Urinary bladder (tissue), 3 donors: ENCODE measurements at regions not wholly inside any gene's neighbourhood (a gene's known extent, or its start where the extent isn't known, plus 50 kb on each side); places are given as distances from the start of the nearest gene placed in this dataset.

Source experiments
- DNase-seq: peaks from one replicate; pipeline ENCODE4 v3.0.0-alpha.2; 2015; ENCODE audit errors: extremely low spot score
- H3K27ac ChIP-seq: one replicate; pipeline ENCODE4 v1.5.1; 2013; ENCODE audit warnings: low read depth, mild to moderate bottlenecking, moderate library complexity
- H3K36me3 ChIP-seq: one replicate; pipeline ENCODE4 v1.6.1; 2013; ENCODE audit warnings: mild to moderate bottlenecking, moderate library complexity; ENCODE audit not compliant: insufficient read depth
- H3K4me1 ChIP-seq: one replicate; pipeline ENCODE4 v1.6.1; 2013; ENCODE audit warnings: mild to moderate bottlenecking, moderate library complexity; ENCODE audit not compliant: insufficient read depth
- H3K4me3 ChIP-seq: one replicate; pipeline ENCODE4 v1.5.1; 2013; ENCODE audit warnings: low read depth, low read length
- WGBS: extraction: QIAGEN DNeasy Blood & Tissue Kit; methylation state at CpG from one replicate; pipeline ENCODE4 v1.1.7; 2013; 5-methylcytosine and 5-hydroxymethylcytosine counted together
- donor health status: healthy with polysubstance abuse.
- donor health status: healthy.

DNA sequence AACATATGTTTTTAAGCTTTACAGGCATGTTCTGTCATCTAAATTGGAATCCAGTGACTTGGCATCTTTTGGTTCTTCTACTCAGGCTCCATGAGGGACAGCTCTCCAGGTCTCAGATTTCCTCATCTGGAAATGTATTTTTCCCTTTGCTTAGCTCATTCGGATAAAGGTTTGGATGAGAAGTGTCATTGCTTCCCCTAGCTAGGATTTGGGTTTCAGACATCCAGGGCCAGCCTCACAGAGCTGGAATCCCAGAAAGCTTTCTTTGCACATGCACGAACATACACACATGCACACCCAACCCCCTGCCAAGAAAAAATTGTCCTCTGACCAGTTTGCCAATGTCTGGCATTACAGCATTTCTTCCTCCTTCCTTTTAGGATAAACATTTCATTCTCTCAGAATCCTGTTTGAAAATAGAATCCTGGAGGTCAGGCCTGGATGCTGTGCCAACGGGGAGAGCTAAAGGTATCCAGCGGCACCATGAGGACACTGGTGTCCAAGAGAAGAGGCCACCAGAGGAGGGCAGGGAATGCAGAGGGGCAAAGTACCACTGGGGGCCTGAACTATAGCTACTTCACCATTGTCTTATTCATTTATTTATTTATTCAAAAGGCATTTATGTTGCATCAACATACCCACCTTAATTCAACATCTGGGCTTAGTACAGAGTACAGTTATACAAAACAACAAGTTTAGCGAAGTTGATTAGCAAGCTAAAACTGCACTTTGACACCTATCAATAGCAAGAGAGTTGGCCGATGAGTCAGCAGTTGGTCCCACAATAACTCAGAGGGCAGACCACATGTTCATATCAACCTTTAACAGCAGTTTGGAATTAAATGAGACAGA is 97.9 kb upstream of the ATL2 start:
- Histone ChIP-seq H3K4me1 (no peaks in the 10 kb centered on the region), H3K36me3 (no peaks in the 10 kb centered on the region), H3K27ac (no peak overlapping the region), H3K4me3 (no peak overlapping the region)
- no peak for DNase-seq
- WGBS, result 70% methylated on average over 6 of the region's 6 CpGs

GRCh38 chr2:38474021-38474456 is 97.0 kb upstream of the ATL2 start:
- WGBS, result 67% methylated on average over 3 of the region's 3 CpGs
- no peaks in the 10 kb centered on the region for H3K4me1 ChIP-seq
- H3K36me3 ChIP-seq, result no peaks in the 10 kb centered on the region
- no peak overlapping the region for H3K27ac ChIP-seq
- no peak for DNase-seq
- H3K4me3 ChIP-seq, result no peak overlapping the region

DNA sequence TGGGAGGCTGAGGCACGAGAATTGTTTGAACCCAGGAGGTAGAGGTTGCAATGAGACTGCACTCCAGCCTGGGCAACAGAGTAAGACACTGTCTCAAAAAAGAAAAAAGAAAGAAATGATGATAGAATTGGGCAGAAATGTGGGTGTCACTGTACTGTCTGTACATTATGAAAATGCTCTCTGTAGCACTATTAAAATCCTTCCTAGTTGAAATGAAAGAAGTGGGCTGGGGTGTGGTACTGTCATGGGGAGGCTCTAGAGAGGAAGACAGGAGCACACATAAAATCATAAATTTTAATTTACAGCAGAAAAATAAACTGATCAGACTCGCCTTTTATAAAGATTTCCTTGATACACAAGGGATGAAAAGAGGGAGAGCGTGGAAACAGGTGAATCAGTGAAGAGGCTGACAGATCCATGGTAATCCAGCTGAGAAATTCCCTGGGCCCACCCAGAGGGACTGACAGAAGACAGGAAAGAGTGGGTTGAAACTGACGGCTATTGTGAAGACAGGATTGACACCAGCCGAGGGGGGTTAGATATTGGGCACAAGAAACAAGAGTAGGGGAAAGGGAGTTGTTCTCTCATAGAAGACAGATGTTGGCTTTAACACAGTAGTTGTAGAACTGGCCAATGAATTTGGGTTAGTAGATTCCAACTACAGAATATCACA is 96.4 kb upstream of the ATL2 start:
- H3K27ac ChIP-seq, result no peak overlapping the region
- H3K4me3 ChIP-seq, result no peak overlapping the region
- no peak for DNase-seq
- no peaks in the 10 kb centered on the region for H3K36me3 ChIP-seq
- WGBS, result 83% methylated on average over 5 of the region's 5 CpGs
- H3K4me1 ChIP-seq, result no peaks in the 10 kb centered on the region

GRCh38 chr2:38470115-38470514 is 93.0 kb upstream of the ATL2 start:
- DNase-seq, result no peak
- Histone ChIP-seq H3K4me1 (no peaks in the 10 kb centered on the region), H3K27ac (no peak overlapping the region), H3K36me3 (no peaks in the 10 kb centered on the region), H3K4me3 (no peak overlapping the region)
- WGBS, result 82% methylated on average over 3 of the region's 3 CpGs

DNA sequence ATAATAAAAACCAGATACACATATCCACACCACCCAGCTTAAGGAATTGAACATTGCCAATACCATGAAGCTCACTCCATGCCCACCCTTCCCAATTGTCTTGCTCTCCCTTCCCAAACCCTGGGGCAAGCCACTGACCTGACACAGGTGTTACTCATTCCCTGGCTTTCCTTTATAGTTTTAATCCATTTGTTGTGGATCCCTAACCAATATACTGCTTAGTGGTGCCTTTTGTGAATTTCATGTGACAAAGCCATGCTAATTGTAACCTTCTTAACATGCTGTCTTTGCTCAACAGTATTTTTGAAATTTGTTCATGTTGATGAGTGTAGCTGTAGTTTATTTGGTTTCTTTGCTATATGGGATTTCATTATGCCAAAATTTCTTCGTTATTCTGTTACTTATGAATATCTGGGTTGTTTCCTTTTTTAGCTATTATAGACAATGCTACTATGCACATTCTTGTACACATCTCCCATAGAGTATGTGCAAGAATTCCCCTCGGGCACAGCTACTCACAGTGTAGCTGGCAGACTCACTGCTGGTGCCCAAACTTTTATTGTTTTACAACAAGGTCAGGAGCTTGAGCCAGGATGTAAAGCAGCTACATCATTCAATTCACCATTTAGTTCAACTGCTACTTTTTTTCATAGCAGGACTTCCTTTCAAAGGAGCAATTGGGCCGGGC is 90.8 kb upstream of the ATL2 start:
- WGBS, result 35% methylated on average over 3 of the region's 3 CpGs
- Histone ChIP-seq H3K27ac (no peak overlapping the region), H3K4me1 (no peaks in the 10 kb centered on the region), H3K36me3 (no peaks in the 10 kb centered on the region), H3K4me3 (no peak overlapping the region)
- DNase-seq, result no peak

DNA sequence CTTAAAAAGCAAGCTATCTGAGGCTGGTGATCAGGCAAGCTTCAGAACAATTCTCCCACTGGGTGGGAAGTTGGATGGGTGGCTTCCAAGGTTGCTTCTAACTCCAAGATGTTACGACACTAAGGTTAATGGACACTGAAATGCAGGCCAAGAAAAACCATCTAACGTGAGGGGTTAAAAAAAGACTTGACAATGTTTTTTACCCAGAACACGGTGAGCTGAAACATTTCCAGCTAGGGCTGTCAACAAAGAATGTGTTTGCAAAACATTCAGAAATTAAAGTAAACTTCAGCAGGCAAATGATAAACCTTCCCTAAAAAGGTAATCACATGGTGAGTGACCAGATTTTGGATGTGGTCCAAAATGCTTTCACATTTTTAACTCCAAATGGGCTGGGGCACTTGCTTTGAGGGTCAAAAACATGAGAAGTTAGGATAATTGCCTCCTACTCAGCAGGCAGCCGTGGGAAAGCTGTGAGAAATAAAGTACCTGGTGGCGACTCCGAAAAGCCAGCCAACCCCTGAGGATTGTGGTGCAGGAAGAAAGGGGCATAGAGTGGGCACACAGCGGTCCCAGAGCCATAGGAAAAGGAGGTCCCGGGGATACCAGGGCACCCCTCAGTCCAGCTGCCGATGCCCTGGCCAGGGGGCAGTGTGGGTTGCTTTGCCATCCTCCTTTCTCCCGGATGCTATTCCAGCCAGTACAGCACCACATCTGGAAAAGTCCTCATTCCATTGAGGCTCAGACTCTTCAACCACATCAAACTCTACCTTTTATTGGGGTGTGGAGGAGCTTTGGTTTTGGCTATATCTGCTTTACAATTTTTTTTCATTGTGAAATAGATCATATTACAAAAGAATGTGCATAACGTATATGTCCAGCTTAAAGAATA is 90.0 kb upstream of the ATL2 start:
- DNase-seq, result no peak
- Histone ChIP-seq H3K36me3 (no peaks in the 10 kb centered on the region), H3K27ac (peak overlapping the region; percentile 3), H3K4me3 (no peak overlapping the region), H3K4me1 (no peaks in the 10 kb centered on the region)
- 46% methylated on average over 11 of the region's 11 CpGs for WGBS

DNA sequence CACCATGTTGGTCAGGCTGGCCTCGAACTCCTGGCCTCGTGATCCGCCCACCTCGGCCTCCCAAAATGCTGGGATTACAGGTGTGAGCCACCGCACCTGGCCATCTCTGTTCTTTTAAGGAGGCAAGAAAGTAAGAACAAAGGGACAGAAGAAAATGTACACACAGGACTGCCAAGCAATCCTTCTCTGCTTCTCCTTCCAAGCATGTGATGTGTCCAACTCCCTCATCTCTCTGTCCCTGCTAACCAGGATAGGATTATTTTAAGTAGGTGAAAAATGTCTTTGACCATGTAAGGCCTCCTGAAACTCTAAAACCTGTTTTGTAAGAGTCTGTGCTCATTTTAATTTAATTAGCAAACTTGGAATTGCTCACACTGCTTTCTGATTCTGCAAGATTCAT is 89.3 kb upstream of the ATL2 start:
- no peak for DNase-seq
- Histone ChIP-seq H3K27ac (no peak overlapping the region), H3K4me1 (no peaks in the 10 kb centered on the region), H3K4me3 (no peak overlapping the region), H3K36me3 (no peaks in the 10 kb centered on the region)
- WGBS, result 80% methylated on average over 5 of the region's 5 CpGs

- no peak overlapping the region for H3K27ac ChIP-seq
- 77% methylated on average over 4 of the region's 4 CpGs for WGBS
- no peaks in the 10 kb centered on the region for H3K4me1 ChIP-seq
Measured at GRCh38 chr2:38465789-38466127, 88.7 kb upstream of the ATL2 start.

GRCh38 chr2:38464971-38465788 is 88.1 kb upstream of the ATL2 start:
- Histone ChIP-seq H3K4me3 (no peak overlapping the region), H3K27ac (no peak overlapping the region), H3K4me1 (no peaks in the 10 kb centered on the region), H3K36me3 (no peaks in the 10 kb centered on the region)
- DNase-seq, result no peak
- WGBS, result 72% methylated on average over 9 of the region's 9 CpGs

More at GRCh38 chr2:38465789-38466127, 88.7 kb upstream of the ATL2 start:
- Histone ChIP-seq H3K36me3 (no peaks in the 10 kb centered on the region), H3K4me3 (no peak overlapping the region)
- DNase-seq, result no peak

- H3K36me3 ChIP-seq, result no peaks in the 10 kb centered on the region
- H3K4me1 ChIP-seq, result no peaks in the 10 kb centered on the region
- 85% methylated on average over 4 of the region's 4 CpGs for WGBS
- no peak overlapping the region for H3K4me3 ChIP-seq
- DNase-seq, result no peak
- H3K27ac ChIP-seq, result no peak overlapping the region
Measured at GRCh38 chr2:38463752-38464151, 86.7 kb upstream of the ATL2 start.

- Histone ChIP-seq H3K4me1 (no peaks in the 10 kb centered on the region), H3K27ac (no peak overlapping the region), H3K36me3 (no peaks in the 10 kb centered on the region), H3K4me3 (no peak overlapping the region)
- DNase-seq, result no peak
- WGBS, result 50% methylated on average over 7 of the region's 7 CpGs
Measured at GRCh38 chr2:38462121-38462661, 85.1 kb upstream of the ATL2 start.

GRCh38 chr2:38461470-38461869 is 84.4 kb upstream of the ATL2 start:
- 39% methylated on average over 1 of the region's 1 CpG for WGBS
- no peak overlapping the region for H3K27ac ChIP-seq

More at GRCh38 chr2:38461470-38461869, 84.4 kb upstream of the ATL2 start:
- DNase-seq, result no peak
- Histone ChIP-seq H3K36me3 (no peaks in the 10 kb centered on the region), H3K4me3 (no peak overlapping the region), H3K4me1 (no peaks in the 10 kb centered on the region)
